Lung (tissue), 11 donors: ENCODE measurements at regions not wholly inside any gene's neighbourhood (a gene's known extent, or its start where the extent isn't known, plus 50 kb on each side); places are given as distances from the start of the nearest gene placed in this dataset.

Experiments used
- ATAC-seq: fragments of 200-7000 bp; cut with Tn5 transposase; one replicate; pipeline ENCODE4 v1.9.1; 2020; ENCODE audit warnings: moderate number of reproducible peaks; ENCODE audit not compliant: insufficient read depth, low FRiP score
- DNase-seq, 3 donors: peaks; one replicate each; pipeline ENCODE4 v3.0.0-alpha.2; 2013 to 2017
- H3K27ac ChIP-seq, 2 donors: one replicate each; pipeline ENCODE4 v1.5.1; 2013; ENCODE audit warnings: mild to moderate bottlenecking in 2 of 2, moderate library complexity in 2 of 2, control low read depth in 1 of 2, inconsistent platforms in 1 of 2, low read depth in 1 of 2, low read length in 1 of 2
- H3K27me3 ChIP-seq, 3 donors: one replicate each; pipeline ENCODE4 v1.5.1; 2013; ENCODE audit warnings: low read length in 2 of 3; ENCODE audit not compliant: control insufficient read depth in 3 of 3, insufficient read depth in 3 of 3
- H3K36me3 ChIP-seq, 4 donors: one replicate each; pipeline ENCODE4 v1.5.1; 2013; ENCODE audit warnings: low read length in 4 of 4, mild to moderate bottlenecking in 1 of 4, moderate library complexity in 1 of 4; ENCODE audit not compliant: control insufficient read depth in 4 of 4, insufficient read depth in 4 of 4
- H3K4me1 ChIP-seq, 5 donors: one replicate each; pipeline ENCODE4 v1.5.1; 2013; ENCODE audit warnings: low read length in 5 of 5, mild to moderate bottlenecking in 2 of 5, moderate library complexity in 1 of 5; ENCODE audit not compliant: control insufficient read depth in 5 of 5, insufficient read depth in 5 of 5
- H3K4me3 ChIP-seq: one replicate; pipeline ENCODE4 v1.5.1; 2013; ENCODE audit warnings: mild to moderate bottlenecking, control low read depth, moderate library complexity
- H3K9ac ChIP-seq, 2 donors: one replicate each; pipeline ENCODE4 v1.5.1; 2013; ENCODE audit warnings: low read length in 2 of 2, control low read depth in 1 of 2; ENCODE audit not compliant: insufficient read depth in 1 of 2
- H3K9me3 ChIP-seq, 4 donors: one replicate each; pipeline ENCODE4 v1.5.1; 2013; ENCODE audit warnings: low read length in 3 of 4, mild to moderate bottlenecking in 1 of 4, moderate library complexity in 1 of 4; ENCODE audit not compliant: control insufficient read depth in 4 of 4, insufficient read depth in 3 of 4
- WGBS, 2 donors: extraction: QIAGEN DNeasy Blood & Tissue Kit; methylation state at CpG; one replicate each; pipeline ENCODE4 v1.1.7; 2013; 5-methylcytosine and 5-hydroxymethylcytosine counted together
- TF ChIP-seq, protein P1 (sequence below): IDR thresholded peaks from 2 replicates; pipeline ENCODE4 v1.5.1; 2012; ENCODE audit warnings: mild to moderate bottlenecking; ENCODE audit errors: control extremely low read depth, extremely low read depth
- donor health status: control.
- donor health status: control.
- donor health status: Bipolar disorder and iron deficiency.
- donor health status: healthy.
- donor health status: DM: yes; HTN: yes; CAD: no.

- 82 to 87% methylated on average over 6 of the region's 6 CpGs for WGBS, 2 donors
- DNase-seq = no peak
- no peaks in the 10 kb centered on the region for H3K27me3 ChIP-seq
- no peaks in the 10 kb centered on the region for H3K36me3 ChIP-seq
- H3K9ac ChIP-seq = no peak overlapping the region
- H3K4me1 ChIP-seq = no peaks in the 10 kb centered on the region
- TF ChIP-seq, protein P1, sequence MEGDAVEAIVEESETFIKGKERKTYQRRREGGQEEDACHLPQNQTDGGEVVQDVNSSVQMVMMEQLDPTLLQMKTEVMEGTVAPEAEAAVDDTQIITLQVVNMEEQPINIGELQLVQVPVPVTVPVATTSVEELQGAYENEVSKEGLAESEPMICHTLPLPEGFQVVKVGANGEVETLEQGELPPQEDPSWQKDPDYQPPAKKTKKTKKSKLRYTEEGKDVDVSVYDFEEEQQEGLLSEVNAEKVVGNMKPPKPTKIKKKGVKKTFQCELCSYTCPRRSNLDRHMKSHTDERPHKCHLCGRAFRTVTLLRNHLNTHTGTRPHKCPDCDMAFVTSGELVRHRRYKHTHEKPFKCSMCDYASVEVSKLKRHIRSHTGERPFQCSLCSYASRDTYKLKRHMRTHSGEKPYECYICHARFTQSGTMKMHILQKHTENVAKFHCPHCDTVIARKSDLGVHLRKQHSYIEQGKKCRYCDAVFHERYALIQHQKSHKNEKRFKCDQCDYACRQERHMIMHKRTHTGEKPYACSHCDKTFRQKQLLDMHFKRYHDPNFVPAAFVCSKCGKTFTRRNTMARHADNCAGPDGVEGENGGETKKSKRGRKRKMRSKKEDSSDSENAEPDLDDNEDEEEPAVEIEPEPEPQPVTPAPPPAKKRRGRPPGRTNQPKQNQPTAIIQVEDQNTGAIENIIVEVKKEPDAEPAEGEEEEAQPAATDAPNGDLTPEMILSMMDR = no peak
- H3K27ac ChIP-seq = no peak overlapping the region
- H3K4me3 ChIP-seq = no peak overlapping the region
- ATAC-seq = no peak
- H3K9me3 ChIP-seq = no peaks in the 10 kb centered on the region
Observed at GRCh38 chr4:175916626-175917351, 104.7 kb upstream of the GPM6A start.

DNA sequence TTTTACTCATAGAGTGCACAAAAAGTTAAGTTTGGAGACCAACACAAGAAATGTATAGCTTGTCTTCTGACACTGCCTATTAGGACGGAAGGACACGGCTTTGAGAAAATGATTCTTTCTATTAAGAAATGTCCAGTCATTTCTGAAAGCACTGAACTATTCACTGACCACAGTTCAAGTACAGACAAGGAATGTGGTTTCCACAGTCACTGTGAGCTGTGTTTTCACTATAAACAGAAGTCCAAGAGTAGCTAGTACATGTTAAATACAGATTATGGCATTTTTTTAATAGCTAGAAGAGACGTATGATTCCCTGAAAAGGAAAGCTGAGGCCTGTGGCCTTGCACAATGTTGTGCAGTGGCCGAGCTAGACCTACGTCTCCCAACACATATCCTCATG lies 115.1 kb upstream of the GPM6A start:
- Histone ChIP-seq H3K27me3 (no peaks in the 10 kb centered on the region), H3K4me3 (no peak overlapping the region), H3K27ac (no peak overlapping the region), H3K9me3 (no peaks in the 10 kb centered on the region), H3K9ac (no peak overlapping the region), H3K4me1 (peaks cover 0 to 4% (median 0%) of the 10 kb centered on the region in 5 donors), H3K36me3 (no peaks in the 10 kb centered on the region)
- WGBS, 2 donors = 82 to 84% methylated on average over 5 of the region's 5 CpGs
- no peak for ATAC-seq
- TF ChIP-seq, protein P1 = no peak
- no peak for DNase-seq

DNA sequence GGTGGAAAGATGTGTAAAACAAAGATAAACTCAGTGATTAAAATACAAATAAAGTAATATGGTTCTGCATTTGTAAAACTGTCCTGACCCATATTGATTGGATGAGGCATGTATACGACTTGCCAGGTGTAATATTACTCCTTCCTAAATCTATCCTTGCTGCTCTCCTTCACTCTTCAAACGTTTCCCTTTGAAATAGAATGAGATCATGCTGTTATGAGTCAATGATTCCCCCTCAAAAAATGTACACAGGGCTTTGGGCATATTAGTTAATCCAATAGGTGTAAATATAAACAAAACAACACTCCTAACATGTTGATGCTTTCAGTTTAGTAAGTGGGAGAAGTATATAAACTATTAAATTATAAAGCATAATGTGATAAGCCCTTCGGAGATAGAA lies 117.4 kb upstream of the GPM6A start:
- no peak overlapping the region for H3K4me3 ChIP-seq
- H3K27me3 ChIP-seq = no peaks in the 10 kb centered on the region
- WGBS, 2 donors = 62 to 74% methylated on average over 3 of the region's 3 CpGs
- DNase-seq (no peak), ATAC-seq (no peak)
- no peak overlapping the region for H3K9ac ChIP-seq
- no peaks in the 10 kb centered on the region for H3K36me3 ChIP-seq
- no peak overlapping the region for H3K27ac ChIP-seq
- TF ChIP-seq, protein P1 = no peak
- H3K9me3 ChIP-seq = no peaks in the 10 kb centered on the region
- H3K4me1 ChIP-seq = peaks cover 0 to 4% (median 0%) of the 10 kb centered on the region in 5 donors

GRCh38 chr4:175929932-175930331 lies 117.9 kb upstream of the GPM6A start:
- TF ChIP-seq, protein P1 = no peak
- Histone ChIP-seq H3K9me3 (no peaks in the 10 kb centered on the region), H3K36me3 (no peaks in the 10 kb centered on the region), H3K4me1 (peaks cover 0 to 4% (median 0%) of the 10 kb centered on the region in 5 donors), H3K27me3 (no peaks in the 10 kb centered on the region), H3K9ac (no peak overlapping the region), H3K27ac (no peak overlapping the region), H3K4me3 (no peak overlapping the region)
- no peak for DNase-seq
- ATAC-seq = no peak
- WGBS, 2 donors = 75 to 84% methylated on average over 3 of the region's 3 CpGs
